GM21423 (cell line): ENCODE measurements at regions not wholly inside any gene's neighbourhood (a gene's known extent, or its start where the extent isn't known, plus 50 kb on each side); places are given as distances from the start of the nearest gene placed in this dataset.

Experiments
- ATAC-seq: cut with Tn5 transposase; IDR thresholded peaks from one replicate; pipeline ENCODE4 v1.9.1; 2021; ENCODE audit warnings: mild to moderate bottlenecking, moderate library complexity; ENCODE audit not compliant: unreplicated experiment

DNA sequence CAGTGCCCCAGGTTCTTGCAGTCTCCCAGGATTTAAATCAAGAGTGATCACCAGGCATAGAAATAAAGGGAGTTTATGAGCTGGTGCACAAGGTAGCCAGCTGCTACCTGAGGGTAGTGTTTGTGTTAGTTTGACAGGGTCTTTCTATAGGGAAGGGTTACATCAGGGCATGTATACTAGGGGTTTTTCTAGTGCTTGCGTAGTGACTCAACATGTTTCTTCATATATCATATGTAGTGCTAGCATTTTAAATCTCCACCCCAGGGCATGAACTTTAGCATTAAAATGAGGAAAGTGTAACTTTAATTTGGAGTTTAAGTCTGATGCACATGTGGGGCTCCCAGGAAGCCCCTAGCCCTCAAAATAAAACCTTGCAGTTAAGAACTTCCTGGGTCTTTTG is 86.5 kb upstream of the TNR start:
- ATAC-seq: no peak

DNA sequence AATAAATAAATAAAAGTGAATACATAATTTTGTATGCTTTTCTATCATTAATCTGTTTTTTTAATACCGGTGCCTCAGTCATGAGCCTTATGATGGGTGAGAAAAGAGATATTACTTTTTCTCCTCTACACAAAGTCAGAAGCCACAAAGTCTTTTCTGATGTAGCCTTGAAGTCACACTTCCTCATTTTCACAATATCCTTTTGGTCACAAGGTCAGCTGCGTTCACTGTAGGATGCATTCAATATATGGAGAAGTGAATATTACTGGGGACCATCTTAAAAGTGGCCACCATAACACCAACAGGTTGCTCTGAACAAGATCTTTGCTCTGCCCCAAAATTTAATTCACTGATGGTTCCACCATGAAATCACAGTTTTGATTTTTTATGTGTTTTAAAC is 83.3 kb upstream of the TNR start:
- no peak for ATAC-seq

DNA sequence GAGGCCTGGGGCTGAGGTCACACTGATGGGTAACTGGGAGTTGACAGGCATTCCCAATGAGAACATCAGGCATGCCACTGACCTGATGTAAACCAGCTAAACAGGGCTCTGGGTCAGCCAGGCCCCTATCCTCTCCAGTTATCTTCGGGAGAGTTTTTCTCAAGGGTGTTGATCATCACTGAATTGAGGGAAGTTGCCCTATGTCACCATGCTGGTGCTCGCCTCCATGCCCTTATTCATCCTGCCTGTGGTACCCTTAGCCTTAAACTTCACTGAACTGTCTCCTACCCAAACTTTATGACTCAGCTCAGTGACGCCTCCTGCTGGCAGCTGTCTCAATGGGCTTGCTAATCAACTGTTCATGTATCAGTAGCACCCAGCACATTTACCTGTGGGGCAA is 80.7 kb upstream of the TNR start:
- ATAC-seq: no peak

DNA sequence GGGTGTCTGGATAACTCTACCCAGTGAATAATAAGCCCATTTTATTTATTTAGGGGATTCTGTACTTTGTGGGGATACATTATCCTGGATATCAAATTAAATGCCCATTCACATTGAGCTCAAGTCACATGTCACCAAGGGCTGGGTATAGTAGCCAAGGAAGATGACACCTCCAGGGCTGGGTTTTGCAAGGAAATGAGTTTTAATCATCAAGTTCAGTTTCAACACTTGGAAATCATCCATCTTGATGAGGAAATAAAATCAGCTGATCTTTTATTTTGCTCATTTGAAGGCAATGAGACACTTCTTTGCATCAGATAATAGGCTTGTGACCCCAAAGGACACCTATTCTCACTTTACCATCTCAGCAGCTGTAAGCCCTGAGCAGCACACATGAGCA is 80.0 kb upstream of the TNR start:
- no peak for ATAC-seq

DNA sequence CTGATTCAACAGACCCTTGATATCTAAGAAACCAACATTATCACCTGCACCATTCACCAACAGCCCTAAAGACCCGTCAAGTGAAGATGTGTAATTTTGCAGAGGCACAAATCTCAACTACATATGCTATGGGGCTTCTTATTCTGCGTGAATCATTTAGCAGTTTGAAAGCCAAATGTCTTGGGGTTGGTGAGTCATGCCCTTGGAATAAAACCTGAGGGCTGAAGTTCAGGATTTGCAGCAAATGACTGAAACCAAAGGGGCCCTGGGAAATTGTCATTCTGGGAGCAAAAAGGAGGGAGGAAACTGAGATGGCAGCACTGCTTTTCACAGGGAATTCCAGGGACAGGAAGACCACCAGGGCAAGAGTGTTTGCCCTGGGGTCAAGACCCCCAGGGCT is 79.2 kb upstream of the TNR start:
- ATAC-seq: no peak

DNA sequence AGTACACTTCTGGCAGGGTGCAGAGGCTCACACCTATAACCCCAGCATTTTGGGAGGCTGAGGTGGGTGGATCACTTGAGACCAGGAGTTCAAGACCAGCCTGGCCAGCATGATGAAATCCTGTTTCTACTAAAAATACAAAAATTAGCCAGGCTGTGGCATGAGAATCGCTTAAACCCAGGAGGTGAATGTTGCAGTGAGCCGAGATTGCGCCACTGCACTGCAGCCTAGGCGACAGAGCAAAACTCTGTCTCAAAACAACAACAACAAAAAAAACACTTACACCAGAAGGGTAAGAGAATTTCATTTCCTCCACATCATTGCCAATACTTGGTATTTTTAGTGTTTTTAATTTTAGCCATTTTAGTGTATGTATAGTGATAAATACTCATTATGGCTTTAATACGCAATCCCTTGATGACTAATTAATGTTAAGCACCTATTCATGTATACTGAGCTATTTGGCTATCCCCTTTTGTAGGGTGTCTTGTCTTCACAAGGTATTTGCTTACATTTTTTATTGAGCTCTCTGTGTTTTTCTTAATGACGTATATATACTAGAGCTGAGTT is 77.1 kb upstream of the TNR start:
- ATAC-seq: no peak

DNA sequence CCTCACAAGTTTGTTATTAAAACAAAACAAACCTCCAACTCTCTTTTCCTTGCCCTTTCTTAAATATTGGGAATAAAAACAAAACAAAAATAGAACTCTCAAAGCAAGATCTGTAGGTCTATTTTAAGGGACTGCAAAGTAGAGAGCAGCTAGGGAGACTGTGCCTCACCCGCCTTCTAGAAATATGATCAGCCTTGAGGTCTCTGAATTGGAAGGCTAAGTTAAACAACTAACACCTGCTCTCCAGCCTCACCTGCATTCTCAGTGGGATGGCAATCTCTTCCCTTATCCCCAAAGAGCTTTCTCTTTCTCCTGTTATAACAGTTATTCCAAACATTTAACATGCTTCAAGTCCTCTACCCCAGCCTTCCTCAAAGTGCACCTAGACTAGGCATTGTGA is 75.5 kb upstream of the TNR start:
- ATAC-seq: no peak

DNA sequence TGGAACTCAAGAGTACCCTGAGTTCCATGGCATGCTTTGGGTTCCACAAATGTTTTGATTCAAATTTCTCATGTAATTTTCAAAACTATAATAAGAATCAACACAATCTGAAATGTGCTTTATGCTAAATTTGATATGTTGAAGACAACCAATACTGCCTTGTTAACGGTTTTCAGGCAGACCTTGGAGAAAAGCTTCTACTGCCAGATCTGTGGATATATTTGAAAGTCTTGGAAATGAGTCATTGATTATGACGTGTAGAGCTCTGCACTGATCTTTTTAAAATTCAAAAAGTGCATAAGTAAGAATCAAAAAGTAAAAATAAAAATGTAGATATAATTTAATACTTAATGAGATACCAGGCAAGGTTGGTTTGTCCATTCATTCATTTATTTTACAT is 74.0 kb upstream of the TNR start:
- ATAC-seq: no peak

DNA sequence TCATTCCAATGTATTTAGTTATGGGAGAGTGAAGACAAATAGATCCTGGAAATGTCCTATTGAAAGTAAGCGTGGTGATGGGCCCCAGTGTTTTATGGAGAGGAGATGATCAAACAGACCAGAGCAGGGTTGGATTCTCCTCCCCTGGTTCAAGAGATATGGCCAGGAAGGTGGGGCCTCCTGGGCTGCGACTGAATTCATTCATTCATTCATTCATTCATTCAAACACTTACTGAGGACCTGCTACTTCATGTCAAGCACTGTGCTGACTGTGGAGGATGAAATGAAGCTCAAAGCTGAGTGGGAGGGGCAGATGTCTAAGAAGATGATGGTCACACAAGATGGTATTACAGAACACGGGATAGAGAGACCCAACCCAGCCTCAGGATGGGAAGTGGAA is 71.5 kb upstream of the TNR start:
- no peak for ATAC-seq

DNA sequence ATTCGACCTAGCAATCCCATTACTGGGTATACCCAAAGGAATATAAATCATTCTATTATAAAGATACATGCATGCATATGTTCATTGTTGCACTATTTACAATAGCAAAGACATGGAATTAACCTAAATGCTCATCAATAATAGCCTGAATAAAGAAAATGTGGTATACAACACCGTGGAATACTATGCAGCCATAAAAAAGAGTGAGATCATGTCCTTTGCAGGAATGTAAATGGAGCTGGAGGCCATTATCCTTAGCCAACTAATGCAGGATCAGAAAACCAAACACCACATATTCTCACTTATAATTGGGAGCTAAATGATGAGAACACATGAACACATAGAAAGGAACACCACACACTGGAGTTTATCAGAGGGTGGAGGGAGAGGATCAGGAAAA is 69.5 kb upstream of the TNR start:
- ATAC-seq: no peak

DNA sequence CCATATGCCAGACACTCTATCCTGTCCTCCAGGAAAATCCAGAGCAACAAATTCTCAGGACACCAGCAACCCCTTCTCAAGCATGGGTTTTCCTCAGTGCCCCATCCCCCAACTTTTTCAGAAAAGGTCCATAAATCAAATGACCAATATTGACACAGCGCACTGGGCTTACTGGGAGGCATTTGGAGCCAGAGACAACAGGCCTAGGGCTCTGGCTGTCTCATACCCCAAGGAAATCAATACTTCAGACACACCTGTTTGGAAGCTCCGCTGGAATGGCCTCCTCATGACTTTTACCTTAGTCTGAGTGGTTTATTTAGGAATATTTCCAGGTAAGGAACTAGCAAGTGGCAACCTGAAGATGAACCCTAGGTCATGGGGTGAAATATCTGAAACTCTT is 66.9 kb upstream of the TNR start:
- ATAC-seq: no peak

DNA sequence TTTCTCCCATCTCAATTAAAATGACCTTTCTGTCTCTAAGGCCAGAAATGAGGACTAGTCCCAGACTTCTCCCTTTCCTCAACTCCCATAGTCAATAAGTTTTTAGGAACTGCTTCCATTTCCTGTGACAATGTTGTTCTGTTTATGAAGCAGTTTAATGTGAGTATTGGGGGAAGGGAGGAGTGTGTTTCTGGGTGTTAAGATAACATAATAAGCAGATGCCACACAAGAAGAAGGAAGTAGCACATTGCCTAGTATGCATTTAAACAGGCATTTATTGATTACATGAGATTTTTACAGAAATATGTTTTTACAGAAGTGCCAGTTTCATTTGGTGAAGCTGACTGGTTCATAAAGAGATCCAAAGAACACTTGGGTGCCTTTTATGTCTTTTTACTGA is 65.6 kb upstream of the TNR start:
- no peak for ATAC-seq

DNA sequence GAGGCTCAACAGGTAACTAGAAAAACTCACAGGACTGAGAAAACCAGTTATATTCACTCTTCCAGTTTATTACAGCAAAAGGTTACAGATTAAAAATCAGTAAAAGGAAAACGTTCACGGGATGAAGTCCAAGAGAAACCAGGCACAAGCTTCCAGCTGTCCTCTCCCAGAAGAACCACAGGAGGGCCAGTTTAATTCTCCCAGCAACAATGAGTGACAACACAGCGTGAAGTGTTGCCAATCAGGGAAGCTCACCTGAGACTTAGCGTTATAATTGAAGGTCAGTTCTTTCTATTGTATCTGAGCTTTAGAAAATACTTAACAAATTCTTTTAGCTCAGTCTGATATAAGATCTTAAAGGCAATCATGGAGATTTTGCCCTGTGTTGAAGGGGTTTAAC is 65.2 kb upstream of the TNR start:
- ATAC-seq: no peak

DNA sequence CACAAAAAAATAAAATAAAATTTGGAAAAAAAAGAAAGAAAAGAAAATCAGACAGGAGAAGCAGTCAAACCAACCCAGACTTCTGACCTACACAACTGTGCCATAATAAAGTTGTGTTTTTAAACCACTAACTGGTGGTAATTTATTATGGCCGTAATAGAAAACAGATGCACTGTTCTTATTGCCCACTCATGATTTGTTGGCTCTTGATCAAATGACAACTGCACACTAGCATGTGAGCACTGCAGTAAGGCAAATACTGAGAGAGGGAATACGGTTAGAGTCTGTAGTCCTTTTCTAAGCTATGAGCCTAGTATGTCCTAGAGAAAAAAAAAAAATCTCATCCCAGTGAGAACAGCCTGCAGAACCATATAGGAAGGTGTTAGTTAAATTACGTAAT is 61.2 kb upstream of the TNR start:
- ATAC-seq: no peak

DNA sequence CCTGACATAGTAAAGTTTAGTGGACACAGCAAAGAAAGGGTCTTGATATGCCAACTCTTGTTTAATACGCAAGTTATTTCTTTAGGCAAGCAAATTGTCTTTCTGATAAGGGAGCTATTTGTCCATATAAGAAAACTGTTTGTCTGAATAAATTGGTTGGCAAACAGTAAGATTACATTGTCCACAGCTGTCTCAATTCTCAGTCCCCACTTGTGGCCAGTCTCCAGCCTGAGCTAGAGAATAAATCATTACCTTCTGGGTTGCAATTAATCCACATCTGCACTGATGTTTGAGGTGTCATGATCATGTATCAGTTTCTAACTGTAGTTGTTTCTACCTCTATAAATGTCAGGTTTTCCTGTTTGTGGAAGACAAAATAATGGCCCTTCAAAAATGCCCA is 60.0 kb upstream of the TNR start:
- ATAC-seq: no peak

DNA sequence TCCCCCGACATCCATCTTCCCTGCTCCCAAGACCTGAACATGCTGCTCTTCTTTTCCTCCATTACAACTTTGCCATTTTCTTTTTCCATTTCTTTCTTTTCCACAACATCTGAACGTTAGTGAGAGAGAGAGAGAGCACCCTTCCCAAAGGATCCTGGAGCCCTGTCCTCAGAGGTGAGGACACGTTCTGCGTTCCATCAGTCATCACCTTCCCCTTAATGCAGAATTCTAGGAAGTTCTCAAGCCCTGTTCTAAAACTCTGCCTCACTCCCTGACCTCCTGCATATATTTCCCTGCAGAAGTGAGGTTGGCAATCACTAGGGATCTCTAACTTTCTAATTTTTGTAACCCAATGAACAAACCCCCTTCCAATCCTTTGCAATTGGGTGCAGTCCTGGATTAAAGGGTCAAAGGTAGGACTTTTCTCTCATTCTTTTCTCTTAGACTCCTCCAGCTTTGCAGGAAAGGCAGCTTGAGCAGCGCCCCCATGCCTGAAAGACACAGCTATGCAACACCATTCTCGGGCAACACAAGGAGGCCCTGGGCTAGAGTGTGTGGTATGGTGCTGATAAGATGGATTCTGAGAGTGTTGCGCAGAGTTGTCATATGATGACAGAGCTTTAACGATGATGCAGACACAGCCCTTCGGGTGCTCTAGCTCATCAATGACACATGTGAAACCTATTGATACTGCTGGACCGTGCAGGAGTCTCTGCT is 59.2 kb upstream of the TNR start:
- no peak for ATAC-seq

DNA sequence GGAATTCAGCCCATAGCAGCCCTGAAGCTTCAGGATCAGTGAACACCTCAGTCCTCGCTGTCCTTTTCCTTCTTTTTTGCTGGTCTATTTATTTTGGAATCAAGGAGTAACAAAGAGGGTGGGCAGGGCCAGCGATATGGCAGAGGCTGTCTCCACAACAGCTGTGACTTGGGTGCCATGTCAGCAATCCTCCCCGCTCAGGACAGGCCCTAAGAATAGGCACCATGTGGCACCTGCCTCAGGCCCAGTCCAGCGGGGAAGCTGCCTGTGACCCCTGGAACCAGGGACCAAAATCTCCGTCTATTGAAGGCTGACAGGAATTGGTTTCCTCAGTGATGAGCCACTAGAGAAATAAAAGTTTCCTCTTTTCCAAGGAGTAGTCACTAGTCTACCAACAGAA is 58.6 kb upstream of the TNR start:
- no peak for ATAC-seq

DNA sequence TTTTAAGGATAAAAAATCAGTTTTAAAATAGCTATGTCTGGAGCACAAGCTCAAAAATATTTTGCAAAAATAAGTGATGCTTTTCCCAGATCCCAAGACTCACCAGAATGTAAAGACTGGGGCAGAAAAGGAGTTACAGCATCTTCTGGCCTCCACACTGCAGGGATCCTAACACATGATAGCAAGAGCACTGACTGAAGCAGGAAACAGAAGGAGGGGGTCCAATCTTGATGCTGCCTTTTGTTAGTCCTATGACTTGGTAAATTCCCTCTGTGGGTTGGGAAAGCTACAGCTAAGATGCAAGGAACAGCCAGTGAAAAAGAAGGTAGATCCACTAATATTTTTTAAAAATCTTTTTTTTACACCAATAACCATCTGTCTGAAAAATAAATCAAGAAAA is 54.2 kb upstream of the TNR start:
- ATAC-seq: no peak

DNA sequence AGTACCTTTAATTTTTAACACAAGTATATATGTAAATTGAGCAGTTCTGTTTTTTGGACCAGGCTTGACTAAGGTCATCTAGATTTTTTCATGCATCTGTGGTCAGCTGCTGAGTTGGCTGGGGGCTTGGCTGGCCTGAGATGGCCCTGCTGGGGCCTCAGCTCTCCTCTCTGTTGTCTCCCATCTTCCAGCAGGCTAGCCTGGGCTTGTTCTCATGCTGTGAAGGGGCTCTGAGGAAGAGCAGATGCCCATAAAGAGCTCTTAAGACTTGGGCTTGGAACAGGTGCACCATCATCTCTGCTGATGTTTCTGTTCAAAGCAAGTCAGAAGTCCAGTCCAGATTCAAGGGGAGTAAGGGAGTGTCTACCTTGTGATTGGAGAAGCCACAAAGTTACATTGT is 51.2 kb upstream of the TNR start:
- ATAC-seq: no peak

DNA sequence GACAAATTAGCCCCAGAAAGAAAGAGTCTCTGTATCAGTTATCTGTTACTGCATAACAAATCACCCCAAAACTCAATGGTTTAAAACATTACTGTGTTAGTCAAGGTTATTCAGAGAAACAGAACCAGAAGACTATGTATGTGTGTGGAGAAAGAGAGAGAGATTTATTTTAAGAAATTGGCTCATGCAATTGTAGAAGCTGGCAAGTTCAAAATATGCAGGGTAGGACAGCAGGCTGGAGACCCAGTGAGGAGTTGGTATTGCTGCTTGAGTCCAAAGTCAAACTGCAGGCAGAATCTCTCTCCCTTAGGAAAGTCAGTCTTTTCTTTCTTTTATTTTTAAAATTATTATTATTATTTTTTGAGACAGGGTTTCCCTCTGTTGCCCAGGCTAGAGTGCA is 50.2 kb upstream of the TNR start:
- no peak for ATAC-seq
